ENCODE measurements at regions not wholly inside any gene's neighbourhood (a gene's known extent, or its start where the extent isn't known, plus 50 kb on each side); places are given as distances from the start of the nearest gene placed in this dataset.

DNA sequence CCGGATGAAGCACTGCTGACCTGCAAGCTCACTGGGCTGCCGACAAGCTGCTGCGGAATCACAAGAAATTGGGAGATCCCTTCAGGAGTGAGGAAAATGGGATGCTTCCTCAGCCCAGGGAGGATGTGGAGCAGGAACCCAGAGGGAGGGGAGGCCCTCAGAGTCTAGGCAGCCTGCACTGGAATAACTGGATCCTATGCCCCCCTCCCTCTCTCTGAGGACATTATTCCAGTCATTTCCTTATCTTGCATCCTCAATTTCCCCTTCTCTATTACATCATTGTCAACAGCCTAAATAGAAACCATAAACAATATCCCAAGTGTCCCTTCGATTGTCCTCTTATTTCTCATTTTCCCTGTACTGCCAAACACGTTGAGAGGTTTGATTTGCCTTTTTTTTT is 169.0 kb downstream of the OPA1 start:
- Histone ChIP-seq H3K79me2 (ENCODE audit: control insufficient read depth, low read length) (no peaks in the 10 kb centered on the region), H3K27ac (ENCODE audit: low read depth, low read length) (no peak overlapping the region), H3F3A (ENCODE audit: control insufficient read depth, insufficient read depth) (no peaks in the 10 kb centered on the region), H3K9me3 (ENCODE audit: control insufficient read depth, insufficient read depth, low read length) (peaks cover 4% of the 10 kb centered on the region; the same call in 1 of the 2 replicates), H4K20me1 (ENCODE audit: control insufficient read depth, insufficient read depth, low read depth, low read length) (no peaks in the 10 kb centered on the region), H3K9me2 (replicated peaks; ENCODE audit: control insufficient read depth, low read length) (no peaks in the 10 kb centered on the region), H3K4me2 (ENCODE audit: low read length) (no peak overlapping the region), H3K27me3 (ENCODE audit: control insufficient read depth, low read length) (peaks cover 3% of the 10 kb centered on the region), H3K36me3 (ENCODE audit: control insufficient read depth, low read length) (no peaks in the 10 kb centered on the region), H3K4me1 (ENCODE audit: control insufficient read depth, low read length) (no peaks in the 10 kb centered on the region), H3K4me3 (ENCODE audit: low read length) (no peak overlapping the region)
- no peak for TF ChIP-seq CTCF (IDR thresholded peaks at IDR 0.05; ENCODE audit: low read depth, low read length, poor library complexity, severe bottlenecking)
- no peak for TF ChIP-seq EZH2phosphoT487 (IDR thresholded peaks at IDR 0.05; ENCODE audit: borderline replicate concordance, low read length)

DNA sequence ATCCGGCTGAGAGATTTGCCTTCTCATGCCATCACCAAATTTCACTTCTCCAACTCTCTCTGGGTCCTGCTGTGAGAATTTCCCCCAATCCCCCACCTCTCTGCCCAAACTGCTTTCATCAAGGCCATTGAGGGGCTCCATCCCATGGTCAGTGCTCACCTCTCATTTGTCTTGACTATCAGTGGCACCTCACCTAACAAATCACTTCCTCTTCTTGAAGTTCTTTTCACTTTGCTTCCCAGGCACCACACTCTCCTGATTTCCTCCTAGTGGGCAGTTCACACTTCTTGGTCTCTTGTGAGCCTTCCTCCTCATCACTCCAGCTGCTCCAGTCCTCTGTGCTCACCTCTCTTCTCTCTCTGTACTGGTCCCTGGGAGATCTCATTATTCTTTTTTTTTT is 169.6 kb downstream of the OPA1 start:
- H3K79me2 ChIP-seq (ENCODE audit: control insufficient read depth, low read length): no peaks in the 10 kb centered on the region
- H3K36me3 ChIP-seq (ENCODE audit: control insufficient read depth, low read length): no peaks in the 10 kb centered on the region
- no peak overlapping the region for H3K4me2 ChIP-seq (ENCODE audit: low read length)
- no peaks in the 10 kb centered on the region for H3K9me3 ChIP-seq (ENCODE audit: control insufficient read depth, insufficient read depth, low read length)
- TF ChIP-seq EZH2phosphoT487 (IDR thresholded peaks at IDR 0.05; ENCODE audit: borderline replicate concordance, low read length) (no peak), CTCF (IDR thresholded peaks at IDR 0.05; ENCODE audit: low read depth, low read length, poor library complexity, severe bottlenecking) (no peak)
- no peak overlapping the region for H3K27ac ChIP-seq (ENCODE audit: low read depth, low read length)
- H3K27me3 ChIP-seq (ENCODE audit: control insufficient read depth, low read length): peaks cover 3% of the 10 kb centered on the region
- no peaks in the 10 kb centered on the region for H3F3A ChIP-seq (ENCODE audit: control insufficient read depth, insufficient read depth)
- H3K4me1 ChIP-seq (ENCODE audit: control insufficient read depth, low read length): no peaks in the 10 kb centered on the region
- H3K4me3 ChIP-seq (ENCODE audit: low read length): no peak overlapping the region
- no peaks in the 10 kb centered on the region for H3K9me2 ChIP-seq (replicated peaks; ENCODE audit: control insufficient read depth, low read length)
- no peaks in the 10 kb centered on the region for H4K20me1 ChIP-seq (ENCODE audit: control insufficient read depth, insufficient read depth, low read depth, low read length)

- TF ChIP-seq CTCF (IDR thresholded peaks at IDR 0.05; ENCODE audit: low read depth, low read length, poor library complexity, severe bottlenecking) (no peak), EZH2phosphoT487 (IDR thresholded peaks at IDR 0.05; ENCODE audit: borderline replicate concordance, low read length) (no peak)
- H4K20me1 ChIP-seq (ENCODE audit: control insufficient read depth, insufficient read depth, low read depth, low read length): no peaks in the 10 kb centered on the region
- no peaks in the 10 kb centered on the region for H3K36me3 ChIP-seq (ENCODE audit: control insufficient read depth, low read length)
- no peaks in the 10 kb centered on the region for H3F3A ChIP-seq (ENCODE audit: control insufficient read depth, insufficient read depth)
- H3K9me3 ChIP-seq (ENCODE audit: control insufficient read depth, insufficient read depth, low read length): no peaks in the 10 kb centered on the region
- no peaks in the 10 kb centered on the region for H3K79me2 ChIP-seq (ENCODE audit: control insufficient read depth, low read length)
- no peaks in the 10 kb centered on the region for H3K9me2 ChIP-seq (replicated peaks; ENCODE audit: control insufficient read depth, low read length)
- no peak overlapping the region for H3K4me2 ChIP-seq (ENCODE audit: low read length)
- H3K27ac ChIP-seq (ENCODE audit: low read depth, low read length): no peak overlapping the region
- no peak overlapping the region for H3K4me3 ChIP-seq (ENCODE audit: low read length)
- H3K27me3 ChIP-seq (ENCODE audit: control insufficient read depth, low read length): peaks cover 3% of the 10 kb centered on the region
- no peaks in the 10 kb centered on the region for H3K4me1 ChIP-seq (ENCODE audit: control insufficient read depth, low read length)
Observed at GRCh38 chr3:193764959-193765358, 172.0 kb downstream of the OPA1 start.
